Progenitor cell of endocrine pancreas (in vitro differentiated cells): ENCODE measurements at regions not wholly inside any gene's neighbourhood (a gene's known extent, or its start where the extent isn't known, plus 50 kb on each side); places are given as distances from the start of the nearest gene placed in this dataset.

Experiments used
- DNase-seq: peaks from one replicate; pipeline ENCODE4 v3.0.0; 2021; ENCODE audit warnings: low spot score; ENCODE audit not compliant: unreplicated experiment
- H3K27ac Mint-ChIP-seq: 2 replicates; pipeline ENCODE4 v1.8.0; 2021; ENCODE audit warnings: mild to moderate bottlenecking, moderate library complexity, mixed read lengths
- H3K27me3 Mint-ChIP-seq: 2 replicates; pipeline ENCODE4 v1.8.0; 2021; ENCODE audit warnings: mixed read lengths
- H3K36me3 Mint-ChIP-seq: 2 replicates; pipeline ENCODE4 v1.8.0; 2022; ENCODE audit warnings: mixed read lengths; ENCODE audit not compliant: insufficient read depth
- H3K4me1 Mint-ChIP-seq: 2 replicates; pipeline ENCODE4 v1.8.0; 2021; ENCODE audit warnings: low read depth, mixed read lengths
- H3K4me3 Mint-ChIP-seq: 2 replicates; pipeline ENCODE4 v1.8.0; 2021; ENCODE audit warnings: low read depth, mild to moderate bottlenecking, moderate library complexity, mixed read lengths
- H3K9me3 Mint-ChIP-seq: 2 replicates; pipeline ENCODE4 v1.8.0; 2021; ENCODE audit warnings: low read depth, mixed read lengths
- TF ChIP-seq, protein P1 (sequence below): fragments of 200-600 bp; sonication (generic); IDR thresholded peaks from one replicate; pipeline ENCODE4 v1.5.0; 2021; ENCODE audit warnings: antibody characterized with exemption, mild to moderate bottlenecking; ENCODE audit not compliant: unreplicated experiment

DNA sequence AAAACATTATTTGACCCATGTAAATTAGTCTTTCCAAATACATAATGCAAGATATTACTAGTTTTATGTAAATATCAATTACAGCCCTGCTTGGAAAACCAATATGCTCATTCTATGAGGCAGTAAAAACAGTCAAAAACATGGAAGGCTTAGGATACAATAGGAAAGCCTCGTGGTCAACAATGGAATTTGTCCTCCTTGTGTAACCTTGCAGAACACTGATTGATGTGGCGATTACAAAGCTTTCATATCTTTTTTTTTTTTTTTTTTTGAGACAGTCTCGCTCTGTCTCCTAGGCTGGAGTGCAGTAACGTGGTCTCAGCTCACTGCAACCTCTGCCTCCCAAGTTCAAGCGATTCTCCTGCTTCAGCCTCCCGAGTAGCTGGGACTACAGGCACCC is 157.3 kb upstream of the BET1 start:
- H3K27me3 Mint-ChIP-seq, result no peaks in the 10 kb centered on the region
- TF ChIP-seq, protein P1, sequence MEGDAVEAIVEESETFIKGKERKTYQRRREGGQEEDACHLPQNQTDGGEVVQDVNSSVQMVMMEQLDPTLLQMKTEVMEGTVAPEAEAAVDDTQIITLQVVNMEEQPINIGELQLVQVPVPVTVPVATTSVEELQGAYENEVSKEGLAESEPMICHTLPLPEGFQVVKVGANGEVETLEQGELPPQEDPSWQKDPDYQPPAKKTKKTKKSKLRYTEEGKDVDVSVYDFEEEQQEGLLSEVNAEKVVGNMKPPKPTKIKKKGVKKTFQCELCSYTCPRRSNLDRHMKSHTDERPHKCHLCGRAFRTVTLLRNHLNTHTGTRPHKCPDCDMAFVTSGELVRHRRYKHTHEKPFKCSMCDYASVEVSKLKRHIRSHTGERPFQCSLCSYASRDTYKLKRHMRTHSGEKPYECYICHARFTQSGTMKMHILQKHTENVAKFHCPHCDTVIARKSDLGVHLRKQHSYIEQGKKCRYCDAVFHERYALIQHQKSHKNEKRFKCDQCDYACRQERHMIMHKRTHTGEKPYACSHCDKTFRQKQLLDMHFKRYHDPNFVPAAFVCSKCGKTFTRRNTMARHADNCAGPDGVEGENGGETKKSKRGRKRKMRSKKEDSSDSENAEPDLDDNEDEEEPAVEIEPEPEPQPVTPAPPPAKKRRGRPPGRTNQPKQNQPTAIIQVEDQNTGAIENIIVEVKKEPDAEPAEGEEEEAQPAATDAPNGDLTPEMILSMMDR, result no peak
- H3K27ac Mint-ChIP-seq, result no peak overlapping the region
- H3K36me3 Mint-ChIP-seq, result no peaks in the 10 kb centered on the region
- H3K4me3 Mint-ChIP-seq, result no peak overlapping the region
- H3K9me3 Mint-ChIP-seq, result peaks cover 10% of the 10 kb centered on the region
- H3K4me1 Mint-ChIP-seq, result no peaks in the 10 kb centered on the region
- DNase-seq, result no peak

- no peaks in the 10 kb centered on the region for H3K36me3 Mint-ChIP-seq
- H3K27ac Mint-ChIP-seq, result no peak overlapping the region
- H3K4me1 Mint-ChIP-seq, result no peaks in the 10 kb centered on the region
- TF ChIP-seq, protein P1, result no peak
- H3K4me3 Mint-ChIP-seq, result no peak overlapping the region
- H3K27me3 Mint-ChIP-seq, result no peaks in the 10 kb centered on the region
- peaks cover 10% of the 10 kb centered on the region for H3K9me3 Mint-ChIP-seq
- no peak for DNase-seq
These were observed 165.5 kb upstream of the BET1 start for GRCh38 chr7:94169682-94170081.

- peaks cover 4% of the 10 kb centered on the region for H3K9me3 Mint-ChIP-seq
- no peaks in the 10 kb centered on the region for H3K27me3 Mint-ChIP-seq
- no peaks in the 10 kb centered on the region for H3K4me1 Mint-ChIP-seq
- no peak overlapping the region for H3K27ac Mint-ChIP-seq
- H3K36me3 Mint-ChIP-seq, result no peaks in the 10 kb centered on the region
- H3K4me3 Mint-ChIP-seq, result no peak overlapping the region
- no peak for DNase-seq
- TF ChIP-seq, protein P1, result no peak
These were observed 166.7 kb upstream of the BET1 start for GRCh38 chr7:94170836-94171235.

DNA sequence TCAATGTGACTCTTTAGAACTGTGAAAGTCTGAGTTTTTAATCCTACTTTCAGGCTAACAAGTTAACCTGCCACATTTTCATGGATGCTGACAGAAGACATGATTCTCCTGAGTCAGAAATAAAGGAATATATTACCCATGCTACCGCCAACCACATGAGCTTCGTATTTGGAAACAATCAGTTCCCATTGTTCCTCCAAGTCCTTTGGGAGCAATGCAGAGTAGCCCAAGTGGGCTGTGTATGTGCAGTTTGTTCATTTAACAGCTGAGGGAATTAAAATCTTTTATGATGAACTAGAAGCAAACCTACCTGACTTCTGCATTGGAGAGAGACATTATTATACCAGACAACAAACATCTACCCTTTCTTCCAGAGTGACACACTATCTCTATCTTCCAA is 169.3 kb upstream of the BET1 start:
- no peaks in the 10 kb centered on the region for H3K36me3 Mint-ChIP-seq
- DNase-seq, result no peak
- H3K4me1 Mint-ChIP-seq, result no peaks in the 10 kb centered on the region
- no peaks in the 10 kb centered on the region for H3K9me3 Mint-ChIP-seq
- H3K4me3 Mint-ChIP-seq, result no peak overlapping the region
- no peak overlapping the region for H3K27ac Mint-ChIP-seq
- TF ChIP-seq, protein P1, result no peak
- peaks cover 4% of the 10 kb centered on the region for H3K27me3 Mint-ChIP-seq

- Mint-ChIP-seq H3K4me3 (no peak overlapping the region), H3K27me3 (peaks cover 4% of the 10 kb centered on the region), H3K36me3 (no peaks in the 10 kb centered on the region), H3K27ac (no peak overlapping the region), H3K9me3 (no peaks in the 10 kb centered on the region), H3K4me1 (no peaks in the 10 kb centered on the region)
- DNase-seq, result no peak
- TF ChIP-seq, protein P1, result no peak
These were observed 170.2 kb upstream of the BET1 start for GRCh38 chr7:94174375-94174774.

GRCh38 chr7:94174956-94175355 is 170.8 kb upstream of the BET1 start:
- DNase-seq, result no peak
- no peak overlapping the region for H3K4me3 Mint-ChIP-seq
- no peaks in the 10 kb centered on the region for H3K9me3 Mint-ChIP-seq
- H3K27me3 Mint-ChIP-seq, result peaks cover 4% of the 10 kb centered on the region
- no peaks in the 10 kb centered on the region for H3K36me3 Mint-ChIP-seq
- no peak overlapping the region for H3K27ac Mint-ChIP-seq
- no peaks in the 10 kb centered on the region for H3K4me1 Mint-ChIP-seq
- TF ChIP-seq, protein P1, result no peak
